HG03354 (cell line): ENCODE measurements at regions not wholly inside any gene's neighbourhood (a gene's known extent, or its start where the extent isn't known, plus 50 kb on each side); places are given as distances from the start of the nearest gene placed in this dataset.

ENCODE experiments used
- ATAC-seq: cut with Tn5 transposase; IDR thresholded peaks from one replicate; pipeline ENCODE4 v1.9.1; 2021; ENCODE audit warnings: mild to moderate bottlenecking; ENCODE audit not compliant: unreplicated experiment, poor library complexity, severe bottlenecking

GRCh38 chr14:96931751-96932150, 134.6 kb downstream of the VRK1 start:
- no peak for ATAC-seq

DNA sequence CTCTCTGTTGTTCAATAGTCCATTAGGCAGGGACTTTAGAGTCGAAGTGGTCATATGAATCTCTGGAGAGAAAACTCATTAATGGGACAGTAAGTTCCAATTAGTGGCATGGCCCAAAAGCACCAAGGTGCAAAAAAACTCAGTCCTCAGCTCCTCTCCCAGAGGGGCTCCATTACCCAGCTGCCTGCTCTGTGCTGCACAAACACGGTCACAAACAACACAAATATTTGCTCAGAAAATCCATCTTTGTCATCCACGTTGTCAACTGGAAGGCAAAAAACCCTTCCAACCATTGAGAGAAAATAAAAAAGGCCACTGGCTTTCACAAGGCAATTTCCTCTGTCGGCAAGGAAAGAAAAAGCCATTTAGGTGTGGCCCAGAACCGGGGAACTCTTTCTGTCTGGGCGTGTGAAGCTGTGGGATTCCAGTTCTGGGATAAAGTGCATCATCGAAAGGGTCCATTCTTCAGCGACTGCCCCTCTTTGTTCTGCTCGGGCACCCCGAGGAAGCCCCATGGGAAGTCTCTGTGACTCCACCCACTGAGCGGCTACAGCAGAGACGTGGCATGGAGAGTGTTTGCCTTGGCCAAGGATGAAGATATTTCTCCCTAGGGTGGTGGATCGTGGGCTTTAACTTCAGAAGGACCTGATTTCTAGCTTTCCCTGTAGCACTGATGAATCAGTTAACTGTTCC, 137.6 kb downstream of the VRK1 start:
- ATAC-seq, result no peak

DNA sequence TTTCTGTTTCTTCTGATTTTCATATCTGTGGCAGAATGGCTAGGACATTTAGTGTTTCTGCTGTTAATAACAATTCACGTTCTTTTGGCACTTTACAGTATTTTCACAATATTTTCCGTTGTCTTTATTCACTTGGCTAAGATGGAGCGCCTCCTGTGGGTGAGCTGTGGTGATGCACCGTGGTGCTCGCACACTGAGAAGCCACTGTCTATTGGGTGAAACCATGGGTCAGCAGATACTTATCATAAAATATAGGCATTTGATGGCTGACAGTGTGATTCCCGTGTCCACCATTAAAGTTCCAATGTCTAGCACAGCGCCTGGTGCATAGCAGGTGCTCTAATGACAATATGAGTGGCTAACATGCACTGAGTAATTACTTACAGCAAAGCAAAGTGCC, 141.8 kb downstream of the VRK1 start:
- no peak for ATAC-seq

GRCh38 chr14:96940009-96940408, 142.8 kb downstream of the VRK1 start:
- no peak for ATAC-seq

GRCh38 chr14:96944297-96944696, 147.1 kb downstream of the VRK1 start:
- ATAC-seq, result no peak

- no peak for ATAC-seq
Measured at GRCh38 chr14:96945721-96946120, 148.5 kb downstream of the VRK1 start.

GRCh38 chr14:96949594-96949993, 152.4 kb downstream of the VRK1 start:
- no peak for ATAC-seq

DNA sequence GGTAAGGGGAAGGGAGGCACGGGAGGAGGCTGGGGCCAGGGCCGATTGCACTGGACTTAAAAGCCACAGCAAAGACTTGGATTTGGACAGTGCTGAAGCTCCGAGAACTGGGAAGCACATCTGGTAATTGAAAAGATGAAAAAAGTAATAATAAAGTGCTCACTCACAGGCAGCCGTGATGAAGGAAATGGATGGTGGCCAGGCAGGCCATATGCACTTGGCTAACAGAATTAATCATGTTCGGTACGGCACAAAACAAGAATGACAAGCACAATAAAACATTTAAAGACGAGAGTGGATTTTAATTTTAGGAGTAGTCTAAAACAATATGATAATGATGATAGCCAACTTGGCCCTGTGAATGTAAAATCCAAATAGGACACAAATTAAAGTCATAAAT, 154.3 kb downstream of the VRK1 start:
- no peak for ATAC-seq

- no peak for ATAC-seq
Measured at GRCh38 chr14:96953087-96953874, 156.1 kb downstream of the VRK1 start.

- no peak for ATAC-seq
Measured at GRCh38 chr14:96953875-96954185, 156.6 kb downstream of the VRK1 start.

GRCh38 chr14:96956464-96957239, 159.5 kb downstream of the VRK1 start:
- ATAC-seq, result no peak

- no peak for ATAC-seq
Measured at GRCh38 chr14:96958057-96958456, 160.9 kb downstream of the VRK1 start.

DNA sequence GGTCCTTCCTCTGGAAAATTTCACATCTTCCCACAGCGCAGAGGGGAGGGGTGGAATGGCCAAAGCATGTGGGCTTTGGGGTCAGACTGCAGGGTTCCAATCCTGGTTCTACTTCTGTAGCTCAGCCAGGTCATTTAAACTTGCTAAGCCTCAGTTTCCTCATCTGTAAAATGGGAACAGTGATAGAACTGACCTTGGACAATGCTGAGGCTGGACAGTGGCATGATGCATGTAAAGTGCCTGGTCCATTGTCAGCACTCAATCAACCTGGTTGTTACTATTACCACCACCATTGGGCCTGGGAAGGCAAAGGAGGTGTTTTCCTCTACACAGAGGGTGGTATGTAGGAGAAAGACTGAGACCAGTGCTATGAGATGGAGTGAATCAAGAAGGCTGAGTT, 162.8 kb downstream of the VRK1 start:
- ATAC-seq, result no peak

DNA sequence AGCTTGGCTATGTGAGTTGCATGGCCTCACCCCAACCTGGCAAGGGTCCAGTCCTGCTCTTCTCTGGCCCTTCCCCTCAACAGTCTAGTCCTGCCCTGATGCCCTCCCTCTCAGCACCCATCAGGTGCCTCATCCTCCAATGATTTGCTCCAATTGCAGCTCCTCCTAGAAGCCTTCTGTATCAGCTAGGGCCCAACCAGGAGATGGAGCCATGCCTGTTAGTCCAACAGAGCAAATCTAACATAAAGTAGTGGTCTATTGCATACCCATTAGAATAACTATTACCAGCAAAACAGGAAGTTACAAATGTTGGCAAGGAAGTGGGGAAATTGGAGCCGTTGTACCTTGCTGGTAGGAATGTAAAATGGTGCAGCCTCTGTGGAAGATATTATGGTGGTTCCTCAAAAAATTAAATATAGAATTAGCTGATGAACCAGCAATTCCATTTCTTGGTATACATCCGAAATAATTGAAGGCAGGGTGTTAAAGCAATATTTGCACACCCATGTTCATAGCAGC, 163.5 kb downstream of the VRK1 start:
- no peak for ATAC-seq

DNA sequence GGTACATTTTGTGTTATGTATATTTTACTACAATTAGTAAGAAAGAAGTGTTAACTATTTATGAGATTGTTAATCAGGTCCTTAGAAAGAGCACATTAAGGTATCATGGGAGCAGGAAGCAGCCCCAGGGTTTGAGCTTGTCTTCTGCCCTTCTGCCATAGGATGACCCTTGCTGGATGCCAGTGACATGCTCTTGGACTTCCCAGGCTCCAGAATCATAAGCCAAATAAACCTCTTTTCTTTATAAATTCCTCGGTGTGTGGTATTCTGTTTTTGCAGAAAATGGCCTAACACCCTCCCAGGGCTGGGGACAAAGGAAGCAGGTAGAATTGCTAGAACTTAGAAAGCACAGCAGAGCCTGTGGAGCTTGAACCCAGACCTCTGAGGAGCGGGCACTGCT, 164.7 kb downstream of the VRK1 start:
- ATAC-seq, result no peak

DNA sequence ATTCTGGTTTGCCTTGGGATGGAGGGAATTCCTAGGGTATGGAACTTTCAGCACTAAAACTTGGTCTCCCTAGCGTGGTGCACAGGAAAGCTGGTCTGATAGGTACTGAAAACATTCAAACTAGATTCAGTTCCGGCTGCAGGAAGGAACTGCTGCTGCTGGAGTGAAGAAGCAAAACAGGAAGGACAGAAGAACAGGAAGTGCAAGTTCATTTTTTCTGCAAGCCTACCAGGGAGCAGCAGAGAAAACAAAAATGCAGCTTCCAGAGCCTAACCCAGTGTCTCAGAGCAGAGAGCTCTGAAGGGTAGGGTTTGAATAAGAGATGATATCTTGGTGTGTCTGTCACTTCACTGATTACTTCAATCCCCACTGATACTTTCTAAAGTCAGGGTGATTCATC, 165.2 kb downstream of the VRK1 start:
- ATAC-seq, result peak; percentile 69

- ATAC-seq, result no peak
Measured at GRCh38 chr14:96964726-96965415, 167.7 kb downstream of the VRK1 start.

DNA sequence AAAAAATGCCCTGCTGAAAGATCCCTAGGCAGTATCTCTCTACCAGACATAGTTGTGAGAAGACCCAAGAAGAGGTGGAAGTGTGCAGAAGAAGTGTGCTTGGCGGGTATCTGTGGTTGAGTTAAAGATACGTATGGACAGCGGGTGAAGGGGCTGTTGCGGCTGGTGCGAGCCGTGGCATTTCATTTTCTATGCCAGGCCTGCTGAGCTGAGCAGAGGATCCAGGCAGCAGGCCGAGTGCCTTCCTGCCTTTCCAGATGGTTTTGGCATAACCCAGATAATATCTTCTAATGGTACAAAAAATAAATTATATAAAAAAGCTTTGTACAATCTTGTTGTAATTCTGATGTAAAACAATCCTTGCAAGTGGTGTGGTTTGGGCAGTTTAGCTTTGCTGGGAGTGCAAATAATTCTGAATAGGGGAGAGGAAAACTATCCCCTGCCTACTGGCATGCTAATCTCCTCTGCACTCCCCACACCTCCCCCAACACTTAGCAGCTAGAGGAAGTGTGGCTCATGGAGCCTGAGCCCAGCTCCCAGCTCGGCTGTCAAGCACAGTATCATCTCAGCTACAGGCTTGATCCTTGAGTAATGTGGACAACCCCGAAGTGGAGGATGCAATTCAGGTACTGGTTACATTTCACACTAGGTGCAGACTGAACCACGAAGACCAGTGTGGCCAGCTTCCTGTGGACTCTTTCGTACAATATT, 168.9 kb downstream of the VRK1 start:
- no peak for ATAC-seq

- ATAC-seq, result no peak
Measured at GRCh38 chr14:96975116-96975515, 177.9 kb downstream of the VRK1 start.
